CD14-positive monocyte (primary cell): ENCODE measurements at regions not wholly inside any gene's neighbourhood (a gene's known extent, or its start where the extent isn't known, plus 50 kb on each side); places are given as distances from the start of the nearest gene placed in this dataset.

Experiments
- DNase-seq, 3 donors: peaks; one replicate each; pipeline ENCODE4 v3.0.0-alpha.2; 2011 to 2022
- H2AFZ ChIP-seq: 2 replicates; pipeline ENCODE4 v1.6.0; 2012; ENCODE audit warnings: mild to moderate bottlenecking, low read depth, low read length, inconsistent platforms; ENCODE audit not compliant: insufficient read depth, poor library complexity, severe bottlenecking
- H3K27ac ChIP-seq, 2 donors: 1 replicate in 1 of 2; 2 replicates in 1 of 2; pipeline ENCODE4 v1.5.1; 2012 to 2013; ENCODE audit warnings: low read length in 2 of 2, control low read depth in 1 of 2, inconsistent platforms in 1 of 2, low read depth in 1 of 2, mild to moderate bottlenecking in 1 of 2
- H3K27me3 ChIP-seq, 2 donors: one replicate each; pipeline versions ENCODE4 v1.6.0 to v1.6.1; 2011 to 2013; ENCODE audit warnings: low read length in 2 of 2; ENCODE audit not compliant: control insufficient read depth in 2 of 2, insufficient read depth in 2 of 2
- H3K36me3 ChIP-seq, 2 donors: replicated peaks in 1 of 2; 1 replicate in 1 of 2; 2 replicates in 1 of 2; pipeline versions ENCODE4 v1.5.1 to v1.6.1; 2012 to 2013; ENCODE audit warnings: low read length in 2 of 2, control low read depth in 1 of 2, inconsistent platforms in 1 of 2, mild to moderate bottlenecking in 1 of 2; ENCODE audit not compliant: insufficient read depth in 2 of 2, control insufficient read depth in 1 of 2
- H3K4me1 ChIP-seq, 2 donors: 1 replicate in 1 of 2; 2 replicates in 1 of 2; pipeline versions ENCODE4 v1.5.1 to v1.6.1; 2012 to 2013; ENCODE audit warnings: low read length in 2 of 2, control low read depth in 1 of 2, inconsistent platforms in 1 of 2, mild to moderate bottlenecking in 1 of 2, moderate library complexity in 1 of 2; ENCODE audit not compliant: insufficient read depth in 2 of 2, control insufficient read depth in 1 of 2
- H3K4me2 ChIP-seq: replicated peaks from 2 replicates; pipeline ENCODE3; 2012; ENCODE audit warnings: low read length, moderate library complexity, mild to moderate bottlenecking; ENCODE audit not compliant: poor library complexity, severe bottlenecking; ENCODE audit errors: extremely low read depth
- H3K4me3 ChIP-seq, 3 experiments: fragments of 200-600 bp in 1 of 3; sonication (generic) in 1 of 3; replicated peaks in 1 of 3; 1 replicate in 2 of 3; 2 replicates in 1 of 3; pipeline ENCODE4 v1.5.1; 2011 to 2013; ENCODE audit warnings: low read length in 3 of 3, mild to moderate bottlenecking in 3 of 3, control low read depth in 2 of 3, low read depth in 2 of 3, inconsistent platforms in 1 of 3, moderate library complexity in 1 of 3
- H3K79me2 ChIP-seq: 2 replicates; pipeline ENCODE4 v1.6.0; 2012; ENCODE audit warnings: mild to moderate bottlenecking, control low read depth, inconsistent platforms, low read length, moderate library complexity; ENCODE audit not compliant: insufficient read depth
- H3K9ac ChIP-seq: 2 replicates; pipeline ENCODE4 v1.6.0; 2017; ENCODE audit warnings: low read length, mild to moderate bottlenecking; ENCODE audit not compliant: insufficient read depth, poor library complexity, severe bottlenecking
- H3K9me3 ChIP-seq, 2 donors: replicated peaks in 1 of 2; 1 replicate in 1 of 2; 2 replicates in 1 of 2; pipeline versions ENCODE4 v1.5.1 to v1.6.1; 2012 to 2013; ENCODE audit warnings: low read length in 2 of 2, control low read depth in 1 of 2; ENCODE audit not compliant: control insufficient read depth in 1 of 2, insufficient read depth in 1 of 2
- H4K20me1 ChIP-seq: 2 replicates; pipeline ENCODE4 v1.6.0; 2012; ENCODE audit warnings: mild to moderate bottlenecking, low read length, control low read depth, moderate library complexity; ENCODE audit not compliant: insufficient read depth
- H3K27ac Mint-ChIP-seq, 7 donors: one replicate each; pipeline ENCODE4 v1.8.0; 2020; ENCODE audit warnings: mild to moderate bottlenecking in 7 of 7, mixed read lengths in 7 of 7, moderate library complexity in 6 of 7, inconsistent platforms in 2 of 7
- H3K27me3 Mint-ChIP-seq, 3 donors: one replicate each; pipeline ENCODE4 v1.8.0; 2021 to 2022; ENCODE audit warnings: low read depth in 3 of 3, mild to moderate bottlenecking in 3 of 3, mixed read lengths in 3 of 3, moderate library complexity in 3 of 3, inconsistent platforms in 1 of 3
- H3K36me3 Mint-ChIP-seq, 2 donors: one replicate each; pipeline ENCODE4 v1.8.0; 2020; ENCODE audit warnings: mixed read lengths in 2 of 2, inconsistent platforms in 1 of 2, mild to moderate bottlenecking in 1 of 2
- H3K4me1 Mint-ChIP-seq: one replicate; pipeline ENCODE4 v1.8.0; 2020; ENCODE audit warnings: mild to moderate bottlenecking, mixed read lengths
- H3K4me3 Mint-ChIP-seq, 2 donors: one replicate each; pipeline ENCODE4 v1.8.0; 2020; ENCODE audit warnings: mild to moderate bottlenecking in 2 of 2, mixed read lengths in 2 of 2, moderate library complexity in 1 of 2
- H3K9me3 Mint-ChIP-seq, 7 donors: one replicate each; pipeline ENCODE4 v1.8.0; 2020 to 2022; ENCODE audit warnings: mixed read lengths in 7 of 7, mild to moderate bottlenecking in 6 of 7, moderate library complexity in 6 of 7, inconsistent platforms in 2 of 7
- CTCF ChIP-seq: fragments of 200-600 bp; IDR thresholded peaks from one replicate; pipeline ENCODE4 v1.8.0; 2022; ENCODE audit warnings: antibody characterized with exemption, mild to moderate bottlenecking
- WGBS: methylation state at CpG from one replicate; pipeline ENCODE4 v1.1.5; 2013; ENCODE audit warnings: missing lambda C conversion rate; ENCODE audit not compliant: insufficient coverage; 5-methylcytosine and 5-hydroxymethylcytosine counted together
- intact Hi-C, 2 donors: fragments of 100-400 bp; cut with micrococcal nuclease; formaldehyde crosslinking; loops; one replicate each; pipeline versions ENCODE4 v1.15.0 to v1.15.1; 2023

- DNase-seq = no peak
- H2AFZ ChIP-seq = no peak overlapping the region
- intact Hi-C loops = no loop called here
- H3K79me2 ChIP-seq = no peaks in the 10 kb centered on the region
- no peak overlapping the region for H3K4me3 Mint-ChIP-seq
- no peaks in the 10 kb centered on the region for H3K4me1 Mint-ChIP-seq
- WGBS = no CpG with 5 or more reads among the region's 1 CpG
- no peak overlapping the region for H3K27ac Mint-ChIP-seq
- no peaks in the 10 kb centered on the region for H3K36me3 ChIP-seq
- no peak overlapping the region for H3K4me3 ChIP-seq
- H3K4me1 ChIP-seq = no peaks in the 10 kb centered on the region
- H3K9me3 ChIP-seq = peaks cover 0 to 6% of the 10 kb centered on the region in 2 donors
- H3K27ac ChIP-seq = no peak overlapping the region
- peaks cover 2 to 14% (median 6%) of the 10 kb centered on the region in 7 donors for H3K9me3 Mint-ChIP-seq
- no peaks in the 10 kb centered on the region for H3K36me3 Mint-ChIP-seq
- no peaks in the 10 kb centered on the region for H3K27me3 ChIP-seq
- H4K20me1 ChIP-seq = no peaks in the 10 kb centered on the region
- TF ChIP-seq CTCF = no peak
- no peak overlapping the region for H3K4me2 ChIP-seq
- H3K27me3 Mint-ChIP-seq = peaks cover 0 to 1% (median 0%) of the 10 kb centered on the region in 3 donors
- H3K9ac ChIP-seq = no peak overlapping the region
Observed at GRCh38 chr7:136229790-136230189, 252.6 kb upstream of the MTPN start.

GRCh38 chr7:136228171-136228570 lies 251.0 kb upstream of the MTPN start:
- intact Hi-C loops = no loop called here
- H3K36me3 Mint-ChIP-seq = no peaks in the 10 kb centered on the region
- TF ChIP-seq CTCF = no peak
- DNase-seq = no peak
- no peak overlapping the region for H3K4me2 ChIP-seq
- H2AFZ ChIP-seq = no peak overlapping the region
- no CpG with 5 or more reads among the region's 3 CpGs for WGBS
- H3K4me3 ChIP-seq = no peak overlapping the region
- no peak overlapping the region for H3K4me3 Mint-ChIP-seq
- no peaks in the 10 kb centered on the region for H3K4me1 ChIP-seq
- no peaks in the 10 kb centered on the region for H3K36me3 ChIP-seq
- H3K27me3 ChIP-seq = no peaks in the 10 kb centered on the region
- H3K27me3 Mint-ChIP-seq = peaks cover 0 to 4% (median 0%) of the 10 kb centered on the region in 3 donors
- no peak overlapping the region for H3K9ac ChIP-seq
- no peak overlapping the region for H3K27ac Mint-ChIP-seq
- no peak overlapping the region for H3K27ac ChIP-seq
- H3K9me3 ChIP-seq = peaks cover under 1 to 1% of the 10 kb centered on the region in 2 donors
- H3K4me1 Mint-ChIP-seq = no peaks in the 10 kb centered on the region
- no peaks in the 10 kb centered on the region for H3K79me2 ChIP-seq
- H3K9me3 Mint-ChIP-seq = peaks cover 2 to 14% (median 6%) of the 10 kb centered on the region in 7 donors
- H4K20me1 ChIP-seq = no peaks in the 10 kb centered on the region
